HCT116 (cell line): ENCODE measurements at regions not wholly inside any gene's neighbourhood (a gene's known extent, or its start where the extent isn't known, plus 50 kb on each side); places are given as distances from the start of the nearest gene placed in this dataset.

ENCODE experiments used
- ATAC-seq: fragments of 200-7000 bp; cut with Tn5 transposase; 2 replicates; pipeline ENCODE4 v1.9.1; 2020; ENCODE audit warnings: mild to moderate bottlenecking, moderate library complexity
- BruUV-seq: library from RNA; stranded (reverse); fragments of 400-500 nt; replicated peaks from 2 replicates; lab custom pipeline; 2021; lab: Mats Ljungman, UMichigan
- CTCF ChIA-PET: fragments of 300-600 bp; sonication (Branson Sonifier 250); formaldehyde crosslinking; loops from one replicate; lab custom pipeline; 2021; ENCODE audit warnings: antibody characterized with exemption; lab: Charles Lee
- POLR2A ChIA-PET: fragments of 300-600, 350-600 bp; sonication (Branson Sonifier 250); formaldehyde crosslinking; loops from one replicate; lab custom pipeline; 2021; ENCODE audit warnings: antibody characterized with exemption; lab: Charles Lee
- RAD21 ChIA-PET, 2 experiments: fragments of 300-600 bp; sonication (Branson Sonifier 250); formaldehyde crosslinking; loops; one replicate each; lab custom pipeline; 2023; ENCODE audit warnings: low total read pairs in 2 of 2; ENCODE audit not compliant: uncharacterized antibody in 2 of 2, unreplicated experiment in 2 of 2, low non-redundant PET in 1 of 2; lab: Charles Lee
- DNase-seq: peaks from one replicate; pipeline ENCODE4 v3.0.0-alpha.2; 2010; ENCODE audit warnings: low read depth, low spot score
- H2AFZ ChIP-seq: fragments of 200-600 bp; shearing (Covaris generic), sonication (generic); 2 replicates; pipeline ENCODE4 v1.6.1; 2017; ENCODE audit warnings: low read depth, mixed run types, mixed read lengths, antibody characterized with exemption, low read length; ENCODE audit not compliant: poor library complexity, severe bottlenecking
- H3K27ac ChIP-seq: 2 replicates; pipeline ENCODE4 v1.5.1; 2012; ENCODE audit warnings: low read depth, low read length
- H3K27me3 ChIP-seq: fragments of 200-600 bp; sonication (generic); 2 replicates; pipeline ENCODE4 v1.6.1; 2016; ENCODE audit warnings: mixed run types, low read length, mixed read lengths; ENCODE audit not compliant: insufficient read depth
- H3K36me3 ChIP-seq, 2 experiments: fragments of 200-500 bp in 1 of 2; fragments of 200-600 bp in 1 of 2; sonication (Bioruptor generic) in 1 of 2; sonication (generic) in 1 of 2; 2 replicates each; pipeline versions ENCODE4 v1.5.1 to v1.6.1; 2014 to 2016; ENCODE audit warnings: low read length in 2 of 2, inconsistent platforms in 1 of 2, mixed read lengths in 1 of 2, mixed run types in 1 of 2; ENCODE audit not compliant: insufficient read depth in 2 of 2, control insufficient read depth in 1 of 2
- H3K4me1 ChIP-seq, 2 experiments: fragments of 200-600 bp in 1 of 2; sonication (generic) in 1 of 2; 2 replicates each; pipeline versions ENCODE4 v1.5.1 to v1.6.1; 2012 to 2017; ENCODE audit warnings: low read length in 2 of 2, inconsistent platforms in 1 of 2, mild to moderate bottlenecking in 1 of 2, mixed read lengths in 1 of 2, mixed run types in 1 of 2, moderate library complexity in 1 of 2; ENCODE audit not compliant: insufficient read depth in 2 of 2, control insufficient read depth in 1 of 2
- H3K4me2 ChIP-seq: fragments of 200-600 bp; sonication (generic); 2 replicates; pipeline ENCODE4 v1.6.1; 2017; ENCODE audit warnings: mixed run types, low read length, mixed read lengths
- H3K4me3 ChIP-seq, 2 experiments: fragments of 200-600 bp in 1 of 2; sonication (generic) in 1 of 2; replicated peaks in 1 of 2; 2 replicates each; pipeline ENCODE4 v1.5.1; 2011 to 2016; ENCODE audit warnings: low read length in 2 of 2, control low read depth in 1 of 2, low read depth in 1 of 2, mild to moderate bottlenecking in 1 of 2, mixed read lengths in 1 of 2, mixed run types in 1 of 2
- H3K79me2 ChIP-seq: fragments of 200-600 bp; sonication (generic); 2 replicates; pipeline ENCODE4 v1.6.1; 2017; ENCODE audit warnings: mild to moderate bottlenecking, mixed run types, low read length, moderate library complexity, mixed read lengths; ENCODE audit not compliant: insufficient read depth
- H3K9ac ChIP-seq: fragments of 200-600 bp; sonication (generic); 2 replicates; pipeline ENCODE4 v1.6.1; 2016; ENCODE audit warnings: low read length, mixed read lengths
- H3K9me2 ChIP-seq: fragments of 200-600 bp; sonication (generic), shearing (Covaris generic); 2 replicates; pipeline ENCODE4 v1.6.1; 2017; ENCODE audit warnings: mixed run types, mild to moderate bottlenecking, moderate library complexity; ENCODE audit not compliant: insufficient read depth
- H3K9me3 ChIP-seq, 2 experiments: fragments of 200-500 bp in 1 of 2; fragments of 200-600 bp in 1 of 2; sonication (Bioruptor generic) in 1 of 2; sonication (generic) in 1 of 2; 2 replicates each; pipeline ENCODE4 v1.6.1; 2014 to 2017; ENCODE audit warnings: low read length in 2 of 2, mixed read lengths in 2 of 2, inconsistent platforms in 1 of 2, low read depth in 1 of 2, mild to moderate bottlenecking in 1 of 2, mixed run types in 1 of 2, moderate library complexity in 1 of 2; ENCODE audit not compliant: control insufficient read depth in 1 of 2, insufficient read depth in 1 of 2
- H4K20me1 ChIP-seq: fragments of 200-600 bp; sonication (generic), shearing (Covaris generic); 2 replicates; pipeline ENCODE4 v1.6.1; 2017; ENCODE audit warnings: mixed run types, mild to moderate bottlenecking, moderate library complexity; ENCODE audit not compliant: insufficient read depth
- CEBPB ChIP-seq: IDR thresholded peaks from 2 replicates; pipeline ENCODE4 v1.6.1; 2012; ENCODE audit warnings: low read depth
- EGR1 ChIP-seq: IDR thresholded peaks from 2 replicates; pipeline ENCODE4 v1.6.1; 2012; ENCODE audit warnings: low read depth
- ELF1 ChIP-seq: IDR thresholded peaks from 2 replicates; pipeline ENCODE4 v1.6.1; 2012; ENCODE audit warnings: low read depth, borderline replicate concordance
- EZH2 ChIP-seq: fragments of 200-600 bp; sonication (generic); IDR thresholded peaks from 2 replicates; pipeline ENCODE4 v1.6.1; 2017; ENCODE audit warnings: antibody characterized with exemption, mixed run types
- EZH2phosphoT487 ChIP-seq: fragments of 200-600 bp; IDR thresholded peaks from 2 replicates; pipeline ENCODE4 v1.6.1; 2018; ENCODE audit warnings: antibody characterized with exemption, borderline replicate concordance
- FOSL1 ChIP-seq: IDR thresholded peaks from 2 replicates; pipeline ENCODE4 v1.6.1; 2012; ENCODE audit warnings: low read depth
- JUND ChIP-seq: IDR thresholded peaks from 2 replicates; pipeline ENCODE4 v1.6.1; 2012
- POLR2A ChIP-seq: IDR thresholded peaks from 2 replicates; pipeline ENCODE4 v1.7.0; 2011; ENCODE audit warnings: borderline replicate concordance; ENCODE audit not compliant: insufficient read depth, insufficient read length; ENCODE audit errors: extremely low read depth
- RAD21 ChIP-seq: IDR thresholded peaks from 2 replicates; pipeline ENCODE4 v1.6.1; 2012; ENCODE audit warnings: low read depth, mild to moderate bottlenecking
- SIN3A ChIP-seq: IDR thresholded peaks from 2 replicates; pipeline ENCODE4 v1.6.1; 2012; ENCODE audit warnings: low read depth
- SP1 ChIP-seq: IDR thresholded peaks from 2 replicates; pipeline ENCODE4 v1.6.1; 2012; ENCODE audit warnings: low read depth
- SRF ChIP-seq: IDR thresholded peaks from 2 replicates; pipeline ENCODE4 v1.6.1; 2012; ENCODE audit warnings: low read depth
- TCF7L2 ChIP-seq: IDR thresholded peaks from 2 replicates; pipeline ENCODE4 v1.7.0; 2011; ENCODE audit warnings: borderline replicate concordance, inconsistent platforms; ENCODE audit not compliant: insufficient read depth, insufficient read length; ENCODE audit errors: extremely low read depth
- YY1 ChIP-seq: IDR thresholded peaks from 2 replicates; pipeline ENCODE4 v1.6.1; 2011; ENCODE audit warnings: low read length, low read depth, moderate library complexity, mild to moderate bottlenecking; ENCODE audit not compliant: insufficient replicate concordance; ENCODE audit errors: extremely low read depth
- ZNF274 ChIP-seq: fragments of 200-500 bp; sonication (Bioruptor generic); IDR thresholded peaks from 2 replicates; pipeline ENCODE4 v1.6.1; 2014; ENCODE audit warnings: mild to moderate bottlenecking, low read depth, low read length, inconsistent platforms
- intact Hi-C: fragments of 100-400 bp; cut with micrococcal nuclease; formaldehyde crosslinking; loops from 2 replicates; pipeline ENCODE4 v1.10.0; 2022
- TF ChIP-seq, protein P1 (sequence below), 3 experiments: fragments of 200-600 bp in 1 of 3; sonication (generic) in 1 of 3; IDR thresholded peaks in 2 of 3; conservative IDR thresholded peaks in 1 of 3; 2 replicates each; pipeline ENCODE4 v1.5.1; 2012 to 2017; ENCODE audit warnings: low read depth in 2 of 3, low read length in 2 of 3, antibody characterized with exemption in 1 of 3, borderline replicate concordance in 1 of 3, control low read depth in 1 of 3, mild to moderate bottlenecking in 1 of 3, mixed read lengths in 1 of 3, mixed run types in 1 of 3, moderate library complexity in 1 of 3; ENCODE audit not compliant: insufficient read depth in 1 of 3
- TF ChIP-seq, protein P2 (sequence below): IDR thresholded peaks from 2 replicates; pipeline ENCODE4 v1.6.1; 2012
- TF ChIP-seq, protein P3 (sequence below): IDR thresholded peaks from 2 replicates; pipeline ENCODE4 v1.6.1; 2011; ENCODE audit warnings: mild to moderate bottlenecking, low read length, moderate library complexity; ENCODE audit not compliant: insufficient replicate concordance; ENCODE audit errors: extremely low read depth

DNA sequence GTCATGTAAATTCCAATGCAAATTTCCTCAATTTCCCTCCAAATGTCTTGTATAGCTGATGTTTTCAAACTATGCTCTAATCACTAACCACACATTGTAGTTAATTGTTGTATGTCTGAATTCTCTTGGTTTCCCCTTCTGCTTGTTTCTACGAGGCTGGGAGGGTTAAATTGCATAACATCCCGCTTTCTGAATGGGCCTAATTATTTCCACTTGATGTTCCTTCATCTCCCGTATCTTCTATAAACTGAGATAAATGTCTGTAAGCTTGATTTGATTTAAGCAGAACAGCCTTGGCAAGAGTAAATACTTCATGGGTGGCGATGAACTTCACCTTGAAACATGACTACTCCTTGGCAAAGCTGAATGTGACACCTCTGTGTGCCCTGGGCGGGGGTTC, 72.2 kb downstream of the SERINC2 start:
- no peaks in the 10 kb centered on the region for H4K20me1 ChIP-seq
- no peak for ATAC-seq
- no TSS peak for BruUV-seq
- H3K79me2 ChIP-seq = no peaks in the 10 kb centered on the region
- POLR2A ChIA-PET = no interaction called here
- no peaks in the 10 kb centered on the region for H3K9me2 ChIP-seq
- no peaks in the 10 kb centered on the region for H3K9me3 ChIP-seq
- no peak overlapping the region for H2AFZ ChIP-seq
- H3K27me3 ChIP-seq = no peaks in the 10 kb centered on the region
- H3K4me1 ChIP-seq = no peaks in the 10 kb centered on the region
- no peak overlapping the region for H3K4me2 ChIP-seq
- H3K9ac ChIP-seq = no peak overlapping the region
- RAD21 ChIA-PET = no interaction called here
- no peak overlapping the region for H3K4me3 ChIP-seq
- no peaks in the 10 kb centered on the region for H3K36me3 ChIP-seq
- intact Hi-C loops = no loop called here
- CTCF ChIA-PET = no interaction called here
- no peak overlapping the region for H3K27ac ChIP-seq
- no peak for TF ChIP-seq ELF1
- no peak for TF ChIP-seq SIN3A
- TF ChIP-seq, protein P1, sequence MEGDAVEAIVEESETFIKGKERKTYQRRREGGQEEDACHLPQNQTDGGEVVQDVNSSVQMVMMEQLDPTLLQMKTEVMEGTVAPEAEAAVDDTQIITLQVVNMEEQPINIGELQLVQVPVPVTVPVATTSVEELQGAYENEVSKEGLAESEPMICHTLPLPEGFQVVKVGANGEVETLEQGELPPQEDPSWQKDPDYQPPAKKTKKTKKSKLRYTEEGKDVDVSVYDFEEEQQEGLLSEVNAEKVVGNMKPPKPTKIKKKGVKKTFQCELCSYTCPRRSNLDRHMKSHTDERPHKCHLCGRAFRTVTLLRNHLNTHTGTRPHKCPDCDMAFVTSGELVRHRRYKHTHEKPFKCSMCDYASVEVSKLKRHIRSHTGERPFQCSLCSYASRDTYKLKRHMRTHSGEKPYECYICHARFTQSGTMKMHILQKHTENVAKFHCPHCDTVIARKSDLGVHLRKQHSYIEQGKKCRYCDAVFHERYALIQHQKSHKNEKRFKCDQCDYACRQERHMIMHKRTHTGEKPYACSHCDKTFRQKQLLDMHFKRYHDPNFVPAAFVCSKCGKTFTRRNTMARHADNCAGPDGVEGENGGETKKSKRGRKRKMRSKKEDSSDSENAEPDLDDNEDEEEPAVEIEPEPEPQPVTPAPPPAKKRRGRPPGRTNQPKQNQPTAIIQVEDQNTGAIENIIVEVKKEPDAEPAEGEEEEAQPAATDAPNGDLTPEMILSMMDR (IDR thresholded peaks at IDR 0.05 in 2 of 3, conservative IDR thresholded peaks at IDR 0.05 in 1 of 3; ENCODE audit: borderline replicate concordance in 1 of 3, insufficient read depth in 1 of 3, low read depth in 2 of 3, low read length in 2 of 3) = no peak
- no peak for TF ChIP-seq SRF
- no peak for TF ChIP-seq TCF7L2
- no peak for TF ChIP-seq POLR2A
- no peak for TF ChIP-seq FOSL1
- TF ChIP-seq SP1 = no peak
- TF ChIP-seq JUND = no peak
- TF ChIP-seq ZNF274 = no peak
- TF ChIP-seq EGR1 = no peak
- TF ChIP-seq CEBPB = no peak
- TF ChIP-seq RAD21 = no peak
- TF ChIP-seq, protein P2, sequence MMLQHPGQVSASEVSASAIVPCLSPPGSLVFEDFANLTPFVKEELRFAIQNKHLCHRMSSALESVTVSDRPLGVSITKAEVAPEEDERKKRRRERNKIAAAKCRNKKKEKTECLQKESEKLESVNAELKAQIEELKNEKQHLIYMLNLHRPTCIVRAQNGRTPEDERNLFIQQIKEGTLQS = no peak
- TF ChIP-seq EZH2phosphoT487 = no peak
- no peak for TF ChIP-seq EZH2
- TF ChIP-seq, protein P3, sequence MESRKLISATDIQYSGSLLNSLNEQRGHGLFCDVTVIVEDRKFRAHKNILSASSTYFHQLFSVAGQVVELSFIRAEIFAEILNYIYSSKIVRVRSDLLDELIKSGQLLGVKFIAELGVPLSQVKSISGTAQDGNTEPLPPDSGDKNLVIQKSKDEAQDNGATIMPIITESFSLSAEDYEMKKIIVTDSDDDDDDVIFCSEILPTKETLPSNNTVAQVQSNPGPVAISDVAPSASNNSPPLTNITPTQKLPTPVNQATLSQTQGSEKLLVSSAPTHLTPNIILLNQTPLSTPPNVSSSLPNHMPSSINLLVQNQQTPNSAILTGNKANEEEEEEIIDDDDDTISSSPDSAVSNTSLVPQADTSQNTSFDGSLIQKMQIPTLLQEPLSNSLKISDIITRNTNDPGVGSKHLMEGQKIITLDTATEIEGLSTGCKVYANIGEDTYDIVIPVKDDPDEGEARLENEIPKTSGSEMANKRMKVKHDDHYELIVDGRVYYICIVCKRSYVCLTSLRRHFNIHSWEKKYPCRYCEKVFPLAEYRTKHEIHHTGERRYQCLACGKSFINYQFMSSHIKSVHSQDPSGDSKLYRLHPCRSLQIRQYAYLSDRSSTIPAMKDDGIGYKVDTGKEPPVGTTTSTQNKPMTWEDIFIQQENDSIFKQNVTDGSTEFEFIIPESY = no peak
- TF ChIP-seq YY1 = no peak
- DNase-seq = no peak
